IPS-NIHi11 (cell line): ENCODE measurements at regions not wholly inside any gene's neighbourhood (a gene's known extent, or its start where the extent isn't known, plus 50 kb on each side); places are given as distances from the start of the nearest gene placed in this dataset.

Experiments used
- DNase-seq: peaks from one replicate; pipeline ENCODE4 v3.0.0; 2012; ENCODE audit warnings: mixed read lengths, low spot score

- DNase-seq, result no peak
Measured at GRCh38 chr18:73638709-73639108, 508.9 kb downstream of the FBXO15 start.

GRCh38 chr18:73636355-73636754, 511.3 kb downstream of the FBXO15 start:
- no peak for DNase-seq

GRCh38 chr18:73626859-73627258, 520.8 kb downstream of the FBXO15 start:
- no peak for DNase-seq

GRCh38 chr18:73626221-73626620, 521.4 kb downstream of the FBXO15 start:
- no peak for DNase-seq

- no peak for DNase-seq
Measured at GRCh38 chr18:73621091-73621490, 526.5 kb downstream of the FBXO15 start.

- DNase-seq, result no peak
Measured at GRCh38 chr18:73617981-73618380, 529.7 kb downstream of the FBXO15 start.

- no peak for DNase-seq
Measured at GRCh38 chr18:73615506-73615905, 532.1 kb downstream of the FBXO15 start.

GRCh38 chr18:73614812-73615211, 532.8 kb downstream of the FBXO15 start:
- no peak for DNase-seq

GRCh38 chr18:73613706-73614340, 533.8 kb downstream of the FBXO15 start:
- no peak for DNase-seq

- peak; percentile 17 for DNase-seq
Measured at GRCh38 chr18:73597832-73598615, 549.6 kb downstream of the FBXO15 start.

GRCh38 chr18:73594749-73595148, 552.9 kb downstream of the FBXO15 start:
- DNase-seq, result no peak

- DNase-seq, result no peak
Measured at GRCh38 chr18:73593207-73593606, 554.4 kb downstream of the FBXO15 start.

GRCh38 chr18:73590950-73591349, 556.7 kb downstream of the FBXO15 start:
- no peak for DNase-seq

GRCh38 chr18:73579698-73580097, 567.9 kb downstream of the FBXO15 start:
- DNase-seq, result no peak

GRCh38 chr18:73577365-73577764, 570.3 kb downstream of the FBXO15 start:
- no peak for DNase-seq

- DNase-seq, result no peak
Measured at GRCh38 chr18:73563901-73564472, 583.6 kb downstream of the FBXO15 start.

- DNase-seq, result no peak
Measured at GRCh38 chr18:73563345-73563744, 584.3 kb downstream of the FBXO15 start.

GRCh38 chr18:73556904-73557303, 590.7 kb downstream of the FBXO15 start:
- DNase-seq, result no peak

GRCh38 chr18:73552171-73552570, 595.5 kb downstream of the FBXO15 start:
- no peak for DNase-seq

- DNase-seq, result no peak
Measured at GRCh38 chr18:73551211-73551610, 596.4 kb downstream of the FBXO15 start.

GRCh38 chr18:73549236-73549635, 598.4 kb downstream of the FBXO15 start:
- no peak for DNase-seq

GRCh38 chr18:73545472-73545871, 602.2 kb downstream of the FBXO15 start:
- DNase-seq, result no peak

GRCh38 chr18:73544617-73545016, 603.0 kb downstream of the FBXO15 start:
- no peak for DNase-seq
